ENCODE measurements at regions not wholly inside any gene's neighbourhood (a gene's known extent, or its start where the extent isn't known, plus 50 kb on each side); places are given as distances from the start of the nearest gene placed in this dataset.

- intact Hi-C loops (cut with DNase I; ENCODE audit: low total_unique reads), result no loop called here
- no peak for TF ChIP-seq CTCF (IDR thresholded peaks at IDR 0.05)
- Histone ChIP-seq H3K9me3 (no peaks in the 10 kb centered on the region), H3K4me1 (no peaks in the 10 kb centered on the region), H3K27me3 (no peaks in the 10 kb centered on the region), H3K4me3 (no peak overlapping the region), H3K27ac (no peak overlapping the region), H3K36me3 (no peaks in the 10 kb centered on the region)
- no peak for DNase-seq
Observed at GRCh38 chr1:195511501-195511900, 1096.7 kb downstream of the KCNT2 start.

- Histone ChIP-seq H3K27me3 (no peaks in the 10 kb centered on the region), H3K27ac (no peak overlapping the region), H3K4me3 (no peak overlapping the region), H3K36me3 (no peaks in the 10 kb centered on the region), H3K9me3 (no peaks in the 10 kb centered on the region), H3K4me1 (no peaks in the 10 kb centered on the region)
- DNase-seq, result no peak
- intact Hi-C loops (cut with DNase I; ENCODE audit: low total_unique reads), result no loop called here
- no peak for TF ChIP-seq CTCF (IDR thresholded peaks at IDR 0.05)
Observed at GRCh38 chr1:195501118-195501517, 1107.1 kb downstream of the KCNT2 start.

GRCh38 chr1:195495720-195496635 lies 1112.3 kb downstream of the KCNT2 start:
- H3K4me1 ChIP-seq, result no peaks in the 10 kb centered on the region
- no peak for TF ChIP-seq CTCF (IDR thresholded peaks at IDR 0.05)
- H3K9me3 ChIP-seq, result no peaks in the 10 kb centered on the region
- intact Hi-C loops (cut with DNase I; ENCODE audit: low total_unique reads), result no loop called here
- no peak overlapping the region for H3K27ac ChIP-seq
- no peak for DNase-seq
- H3K4me3 ChIP-seq, result no peak overlapping the region
- no peaks in the 10 kb centered on the region for H3K27me3 ChIP-seq
- no peaks in the 10 kb centered on the region for H3K36me3 ChIP-seq

- no peak for DNase-seq
- Histone ChIP-seq H3K4me3 (no peak overlapping the region), H3K4me1 (no peaks in the 10 kb centered on the region), H3K36me3 (no peaks in the 10 kb centered on the region), H3K27ac (no peak overlapping the region), H3K27me3 (no peaks in the 10 kb centered on the region), H3K9me3 (peaks cover 0 to 5% (median 0%) of the 10 kb centered on the region in 3 donors)
- TF ChIP-seq CTCF (IDR thresholded peaks at IDR 0.05), result no peak
- intact Hi-C loops (cut with DNase I; ENCODE audit: low total_unique reads), result no loop called here
Observed at GRCh38 chr1:195482137-195482536, 1126.1 kb downstream of the KCNT2 start.

- no peaks in the 10 kb centered on the region for H3K4me1 ChIP-seq
- H3K9me3 ChIP-seq, result peaks cover 0 to 5% (median 0%) of the 10 kb centered on the region in 3 donors
- no peak for TF ChIP-seq CTCF (IDR thresholded peaks at IDR 0.05)
- intact Hi-C loops (cut with DNase I; ENCODE audit: low total_unique reads), result no loop called here
- no peak for DNase-seq
- no peak overlapping the region for H3K27ac ChIP-seq
- no peaks in the 10 kb centered on the region for H3K36me3 ChIP-seq
- no peaks in the 10 kb centered on the region for H3K27me3 ChIP-seq
- no peak overlapping the region for H3K4me3 ChIP-seq
Observed at GRCh38 chr1:195481293-195481692, 1126.9 kb downstream of the KCNT2 start.

All from tibial artery (tissue), 4 donors.